ENCODE measurements at regions not wholly inside any gene's neighbourhood (a gene's known extent, or its start where the extent isn't known, plus 50 kb on each side); places are given as distances from the start of the nearest gene placed in this dataset.

- no peak for TF ChIP-seq POLR2A (IDR thresholded peaks at IDR 0.05)
- TF ChIP-seq CTCF (IDR thresholded peaks at IDR 0.05 in 8 of 11, conservative IDR thresholded peaks at IDR 0.05 in 3 of 11) = no peak
These were observed 299.7 kb downstream of the CDCA7 start for GRCh38 chr2:173654161-173654895.
